Left ventricle myocardium inferior (tissue), 1 donor: ENCODE measurements at regions not wholly inside any gene's neighbourhood (a gene's known extent, or its start where the extent isn't known, plus 50 kb on each side); places are given as distances from the start of the nearest gene placed in this dataset.

ENCODE experiments used
- DNase-seq: peaks from one replicate; pipeline ENCODE4 v3.0.0-alpha.2; 2020
- H3K27ac ChIP-seq: fragments of 200-600 bp; replicated peaks from 2 replicates; pipeline ENCODE4 v1.8.0; 2021
- H3K27me3 ChIP-seq: fragments of 200-600 bp; 2 replicates; pipeline ENCODE4 v1.8.0; 2021; ENCODE audit warnings: low read depth
- H3K36me3 ChIP-seq: fragments of 200-600 bp; 2 replicates; pipeline ENCODE4 v1.8.0; 2021
- H3K4me1 ChIP-seq: fragments of 200-600 bp; 2 replicates; pipeline ENCODE4 v1.8.0; 2021
- H3K4me3 ChIP-seq: fragments of 200-600 bp; 2 replicates; pipeline ENCODE4 v1.8.0; 2021; ENCODE audit warnings: mild to moderate bottlenecking, moderate library complexity
- H3K9me3 ChIP-seq: fragments of 200-600 bp; replicated peaks from 2 replicates; pipeline ENCODE4 v1.8.0; 2021
- intact Hi-C: fragments of 100-400 bp; cut with micrococcal nuclease; formaldehyde crosslinking; loops from one replicate; pipeline ENCODE4 v1.11.0; 2022
- TF ChIP-seq, protein P1 (sequence below): fragments of 200-600 bp; IDR thresholded peaks from 2 replicates; pipeline ENCODE4 v1.8.0; 2021; ENCODE audit warnings: antibody characterized with exemption, mild to moderate bottlenecking, borderline replicate concordance
- donor health status: DM: no; HTN: yes; CAD: no; lungs with severe emphysema.

DNA sequence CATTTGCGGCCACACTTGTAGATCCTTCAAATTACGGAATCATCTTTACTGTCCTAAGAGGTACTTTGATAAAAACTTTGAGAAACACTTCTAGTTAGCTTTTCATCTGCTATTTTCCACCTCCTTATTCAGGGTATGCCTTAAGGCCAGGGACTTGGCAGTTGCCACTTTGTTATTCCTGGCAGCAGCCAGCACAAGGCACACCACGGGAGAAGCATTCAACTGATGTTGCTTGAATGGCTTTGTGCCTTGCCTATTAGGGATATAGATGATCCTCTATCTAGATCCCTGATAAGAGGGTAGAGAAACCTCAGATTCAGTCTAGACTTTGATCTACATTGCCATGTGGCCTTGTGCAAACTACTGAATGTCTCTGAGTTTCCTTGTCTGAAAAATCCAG, 70.3 kb upstream of the EPHA4 start:
- H3K9me3 ChIP-seq: no peaks in the 10 kb centered on the region
- intact Hi-C loops: no loop called here
- no peak overlapping the region for H3K27ac ChIP-seq
- H3K4me1 ChIP-seq: no peaks in the 10 kb centered on the region
- H3K4me3 ChIP-seq: no peak overlapping the region
- TF ChIP-seq, protein P1, sequence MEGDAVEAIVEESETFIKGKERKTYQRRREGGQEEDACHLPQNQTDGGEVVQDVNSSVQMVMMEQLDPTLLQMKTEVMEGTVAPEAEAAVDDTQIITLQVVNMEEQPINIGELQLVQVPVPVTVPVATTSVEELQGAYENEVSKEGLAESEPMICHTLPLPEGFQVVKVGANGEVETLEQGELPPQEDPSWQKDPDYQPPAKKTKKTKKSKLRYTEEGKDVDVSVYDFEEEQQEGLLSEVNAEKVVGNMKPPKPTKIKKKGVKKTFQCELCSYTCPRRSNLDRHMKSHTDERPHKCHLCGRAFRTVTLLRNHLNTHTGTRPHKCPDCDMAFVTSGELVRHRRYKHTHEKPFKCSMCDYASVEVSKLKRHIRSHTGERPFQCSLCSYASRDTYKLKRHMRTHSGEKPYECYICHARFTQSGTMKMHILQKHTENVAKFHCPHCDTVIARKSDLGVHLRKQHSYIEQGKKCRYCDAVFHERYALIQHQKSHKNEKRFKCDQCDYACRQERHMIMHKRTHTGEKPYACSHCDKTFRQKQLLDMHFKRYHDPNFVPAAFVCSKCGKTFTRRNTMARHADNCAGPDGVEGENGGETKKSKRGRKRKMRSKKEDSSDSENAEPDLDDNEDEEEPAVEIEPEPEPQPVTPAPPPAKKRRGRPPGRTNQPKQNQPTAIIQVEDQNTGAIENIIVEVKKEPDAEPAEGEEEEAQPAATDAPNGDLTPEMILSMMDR: no peak
- DNase-seq: no peak
- no peaks in the 10 kb centered on the region for H3K27me3 ChIP-seq
- no peaks in the 10 kb centered on the region for H3K36me3 ChIP-seq

DNA sequence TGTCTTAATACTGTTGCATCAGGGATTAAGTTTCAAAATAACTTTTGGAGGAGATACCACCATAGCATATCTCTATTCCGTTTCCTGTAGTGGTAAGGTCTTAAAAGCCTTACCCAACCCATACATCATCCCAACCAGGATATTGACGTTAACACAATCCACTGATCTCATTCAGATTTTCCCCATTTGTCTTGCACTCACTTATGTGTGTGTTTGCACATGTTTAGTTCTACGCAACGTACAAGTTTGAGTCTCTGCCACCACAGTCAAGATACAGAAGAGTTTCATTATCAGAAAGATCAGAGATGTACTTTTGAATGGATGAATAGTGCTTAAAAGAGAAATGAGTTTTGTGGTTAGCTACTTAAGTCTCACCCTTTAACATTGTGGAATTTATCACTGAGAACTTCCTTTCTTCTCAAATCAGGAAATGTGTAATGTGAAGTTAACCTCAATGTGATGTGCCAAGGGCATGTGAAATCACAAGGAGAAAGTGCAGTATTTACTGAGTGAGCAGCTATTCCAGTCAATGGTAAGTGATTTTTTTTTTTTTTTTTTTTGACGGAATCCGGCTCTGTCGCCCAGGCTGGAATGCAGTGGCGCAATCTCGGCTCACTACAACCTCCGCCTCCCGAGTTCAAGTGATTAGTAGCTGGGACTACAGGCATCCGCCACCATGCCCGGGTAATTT, 69.2 kb upstream of the EPHA4 start:
- Histone ChIP-seq H3K36me3 (no peaks in the 10 kb centered on the region), H3K27ac (no peak overlapping the region), H3K9me3 (no peaks in the 10 kb centered on the region), H3K4me1 (no peaks in the 10 kb centered on the region), H3K27me3 (no peaks in the 10 kb centered on the region), H3K4me3 (no peak overlapping the region)
- TF ChIP-seq, protein P1: no peak
- intact Hi-C loops: no loop called here
- no peak for DNase-seq

- Histone ChIP-seq H3K9me3 (no peaks in the 10 kb centered on the region), H3K4me3 (no peak overlapping the region), H3K27ac (no peak overlapping the region), H3K4me1 (no peaks in the 10 kb centered on the region), H3K36me3 (no peaks in the 10 kb centered on the region), H3K27me3 (no peaks in the 10 kb centered on the region)
- DNase-seq: no peak
- intact Hi-C loops: no loop called here
- TF ChIP-seq, protein P1: no peak
These were observed 68.6 kb upstream of the EPHA4 start for GRCh38 chr2:221640686-221641085.

GRCh38 chr2:221637851-221638250, 65.7 kb upstream of the EPHA4 start:
- Histone ChIP-seq H3K27me3 (no peaks in the 10 kb centered on the region), H3K4me3 (no peak overlapping the region), H3K36me3 (no peaks in the 10 kb centered on the region), H3K27ac (no peak overlapping the region), H3K9me3 (no peaks in the 10 kb centered on the region), H3K4me1 (no peaks in the 10 kb centered on the region)
- TF ChIP-seq, protein P1: no peak
- DNase-seq: no peak
- intact Hi-C loops: no loop called here

GRCh38 chr2:221635949-221636348, 63.8 kb upstream of the EPHA4 start:
- Histone ChIP-seq H3K27me3 (no peaks in the 10 kb centered on the region), H3K4me1 (no peaks in the 10 kb centered on the region), H3K9me3 (no peaks in the 10 kb centered on the region), H3K36me3 (no peaks in the 10 kb centered on the region), H3K27ac (no peak overlapping the region), H3K4me3 (no peak overlapping the region)
- intact Hi-C loops: no loop called here
- no peak for DNase-seq
- TF ChIP-seq, protein P1: no peak

GRCh38 chr2:221629468-221629867, 57.4 kb upstream of the EPHA4 start:
- H3K4me3 ChIP-seq: no peak overlapping the region
- H3K4me1 ChIP-seq: no peaks in the 10 kb centered on the region
- no peaks in the 10 kb centered on the region for H3K9me3 ChIP-seq
- intact Hi-C loops: no loop called here
- no peaks in the 10 kb centered on the region for H3K36me3 ChIP-seq
- TF ChIP-seq, protein P1: no peak
- no peak for DNase-seq
- H3K27me3 ChIP-seq: peaks cover 12% of the 10 kb centered on the region
- no peak overlapping the region for H3K27ac ChIP-seq
